GM12878 (cell line): ENCODE measurements at regions not wholly inside any gene's neighbourhood (a gene's known extent, or its start where the extent isn't known, plus 50 kb on each side); places are given as distances from the start of the nearest gene placed in this dataset.

Experiments
- ATAC-seq: fragments of 200-7000 bp; cut with Tn5 transposase; 3 replicates; pipeline ENCODE4 v1.9.1; 2020; ENCODE audit warnings: mild to moderate bottlenecking, moderate library complexity
- BruUV-seq: library from RNA; stranded (reverse); fragments of 400-500 nt; replicated peaks from 2 replicates; lab custom pipeline; 2021; lab: Mats Ljungman, UMichigan
- CTCF ChIA-PET: fragments of 300-600 bp; sonication (Branson Sonifier 250); formaldehyde crosslinking; extraction: SDS; loops from one replicate; lab custom pipeline; 2021; ENCODE audit warnings: inconsistent platforms; lab: Yijun Ruan, JAX
- POLR2A ChIA-PET: fragments of 350-600 bp; formaldehyde crosslinking; extraction: SDS; loops from one replicate; lab custom pipeline; 2021; ENCODE audit warnings: inconsistent platforms; lab: Charles Lee
- RAD21 ChIA-PET: fragments of 300-600 bp; sonication (Branson Sonifier 250); formaldehyde crosslinking; loops from one replicate; lab custom pipeline; 2023; ENCODE audit warnings: antibody characterized with exemption; ENCODE audit not compliant: unreplicated experiment; lab: Charles Lee
- SMC1A ChIA-PET: fragments of 300-600 bp; sonication (Branson Sonifier 250); formaldehyde crosslinking; loops from one replicate; lab custom pipeline; 2023; ENCODE audit not compliant: unreplicated experiment, uncharacterized antibody; lab: Charles Lee
- DNase-seq: peaks from one replicate; pipeline ENCODE4 v3.0.0-alpha.2; 2011; ENCODE audit warnings: low read depth, low spot score
- FAIRE-seq: peaks from 3 replicates; lab custom pipeline; 2011; peaks lifted over from hg19 to GRCh38; lab: Jason Lieb, UNC
- H2AFZ ChIP-seq: 2 replicates; pipeline ENCODE4 v1.6.0; 2011; ENCODE audit warnings: low read depth, low read length, control low read depth; ENCODE audit not compliant: control insufficient read depth
- H3K27ac ChIP-seq: 2 replicates; pipeline ENCODE4 v1.5.1; 2011; ENCODE audit warnings: control low read depth; ENCODE audit not compliant: control insufficient read depth, insufficient read depth
- H3K27me3 ChIP-seq, 2 experiments: replicated peaks in 1 of 2; 2 replicates each; pipeline versions ENCODE4 v1.6.0 to v1.6.1; 2011; ENCODE audit warnings: low read length in 1 of 2; ENCODE audit not compliant: control insufficient read depth in 2 of 2, insufficient read depth in 2 of 2
- H3K36me3 ChIP-seq, 2 experiments: 2 replicates each; pipeline ENCODE4 v1.5.1; 2011; ENCODE audit warnings: low read length in 1 of 2; ENCODE audit not compliant: control insufficient read depth in 2 of 2, insufficient read depth in 2 of 2
- H3K4me1 ChIP-seq: 2 replicates; pipeline ENCODE4 v1.6.1; 2011; ENCODE audit warnings: mild to moderate bottlenecking, low read length, moderate library complexity, mixed read lengths; ENCODE audit not compliant: control insufficient read depth, insufficient read depth
- H3K4me2 ChIP-seq: 2 replicates; pipeline ENCODE4 v1.6.0; 2011; ENCODE audit warnings: control low read depth; ENCODE audit not compliant: control insufficient read depth, insufficient read depth
- H3K4me3 ChIP-seq: fragments of 200-600 bp; sonication (generic); 2 replicates; pipeline ENCODE4 v1.5.1; 2016
- H3K79me2 ChIP-seq: 2 replicates; pipeline ENCODE4 v1.6.0; 2011; ENCODE audit warnings: low read length; ENCODE audit not compliant: control insufficient read depth, insufficient read depth
- H3K9ac ChIP-seq: 2 replicates; pipeline ENCODE4 v1.8.0; 2011; ENCODE audit warnings: low read length, control low read depth, mixed read lengths; ENCODE audit not compliant: control insufficient read depth, insufficient read depth
- H3K9me3 ChIP-seq: replicated peaks from 3 replicates; pipeline ENCODE4 v1.5.1; 2011; ENCODE audit warnings: mild to moderate bottlenecking, low read length; ENCODE audit not compliant: control insufficient read depth, insufficient read depth
- H4K20me1 ChIP-seq: 2 replicates; pipeline ENCODE4 v1.6.0; 2011; ENCODE audit not compliant: control insufficient read depth, insufficient read depth
- EP300 ChIP-seq, 2 experiments: fragments of 150-350 bp in 1 of 2; IDR thresholded peaks; 2 replicates each; pipeline ENCODE4 v1.6.1; 2011 to 2012; ENCODE audit warnings: low read depth in 2 of 2, low read length in 2 of 2, borderline replicate concordance in 1 of 2, improper control_type of control experiment in 1 of 2, inconsistent platforms in 1 of 2; ENCODE audit not compliant: control insufficient read depth in 1 of 2
- EZH2 ChIP-seq: IDR thresholded peaks from 2 replicates; pipeline ENCODE4 v1.6.1; 2012; ENCODE audit warnings: low read depth, mild to moderate bottlenecking, control low read depth, inconsistent platforms, low read length, borderline replicate concordance; ENCODE audit not compliant: control insufficient read depth
- HDGF ChIP-seq: fragments of 450-650 bp; IDR thresholded peaks from 2 replicates; pipeline ENCODE4 v1.6.1; 2016; ENCODE audit warnings: antibody characterized with exemption
- HSF1 ChIP-seq: fragments of 150-350 bp; IDR thresholded peaks from 2 replicates; pipeline ENCODE4 v1.6.1; 2014; ENCODE audit warnings: mild to moderate bottlenecking, low read depth, low read length
- IKZF2 ChIP-seq, 2 experiments: fragments of 450-650 bp; IDR thresholded peaks; 2 replicates each; pipeline ENCODE4 v1.6.1; 2017; ENCODE audit warnings: mild to moderate bottlenecking in 2 of 2, moderate library complexity in 2 of 2
- JUND ChIP-seq: IDR thresholded peaks from 2 replicates; pipeline ENCODE4 v1.6.1; 2012; ENCODE audit warnings: low read depth, mild to moderate bottlenecking, low read length, improper control_type of control experiment, moderate library complexity
- NR2C1 ChIP-seq: fragments of 450-650 bp; IDR thresholded peaks from 2 replicates; pipeline ENCODE4 v1.6.1; 2017; ENCODE audit warnings: antibody characterized with exemption, mild to moderate bottlenecking, moderate library complexity
- NR2F1 ChIP-seq: fragments of 450-650 bp; conservative IDR thresholded peaks from 2 replicates; pipeline ENCODE4 v1.6.1; 2017; ENCODE audit warnings: mild to moderate bottlenecking
- PBX3 ChIP-seq: IDR thresholded peaks from 2 replicates; pipeline ENCODE4 v1.6.1; 2011; ENCODE audit warnings: mild to moderate bottlenecking, low read depth, low read length, moderate library complexity; ENCODE audit not compliant: insufficient replicate concordance
- RFX5 ChIP-seq: IDR thresholded peaks from 2 replicates; pipeline ENCODE4 v1.6.1; 2011; ENCODE audit warnings: low read depth, low read length, improper control_type of control experiment
- SIN3A ChIP-seq: IDR thresholded peaks from 2 replicates; pipeline ENCODE4 v1.6.1; 2012; ENCODE audit warnings: low read depth, low read length, improper control_type of control experiment
- SMARCA5 ChIP-seq: fragments of 450-650 bp; IDR thresholded peaks from 2 replicates; pipeline ENCODE4 v1.6.1; 2017; ENCODE audit warnings: mild to moderate bottlenecking
- SP1 ChIP-seq: IDR thresholded peaks from one replicate; pipeline ENCODE4 v1.6.1; 2011; ENCODE audit warnings: low read depth, low read length
- SUZ12 ChIP-seq: fragments of 200-600 bp; sonication (generic); IDR thresholded peaks from one replicate; pipeline ENCODE4 v1.6.1; 2018; ENCODE audit warnings: antibody characterized with exemption, mild to moderate bottlenecking; ENCODE audit not compliant: unreplicated experiment
- YY1 ChIP-seq: IDR thresholded peaks from 2 replicates; pipeline ENCODE4 v1.6.1; 2011; ENCODE audit warnings: low read depth, mild to moderate bottlenecking, low read length
- ZNF687 ChIP-seq: fragments of 450-650 bp; IDR thresholded peaks from 2 replicates; pipeline ENCODE4 v1.6.1; 2017; ENCODE audit warnings: mild to moderate bottlenecking, moderate library complexity
- WGBS: methylation state at CpG from one replicate; pipeline ENCODE4 v1.1.6; 2016; ENCODE audit warnings: low lambda C conversion rate; ENCODE audit not compliant: insufficient replicate concordance, insufficient coverage; ENCODE audit errors: missing lambda C conversion rate; 5-methylcytosine and 5-hydroxymethylcytosine counted together
- in situ Hi-C: fragments of 300-500 bp; cut with MboI; formaldehyde crosslinking; loops from 9 replicates; pipeline ENCODE4 v1.14.3; 2018; ENCODE audit warnings: mixed read lengths
- intact Hi-C: fragments of 100-400 bp; cut with micrococcal nuclease; formaldehyde crosslinking; loops from one replicate; pipeline ENCODE4 v1.14.2; 2022; ENCODE audit not compliant: unreplicated experiment

- FAIRE-seq: no peak
- POLR2A ChIA-PET: interaction anchor here (0.9 to 1.7 kb wide), 3 partner anchors 8 to 73 kb away, joined by 3 to 7 read pairs (median 4); no protein-coding TSS in a partner anchor
- H3K27ac ChIP-seq: no peak overlapping the region; the same call in 1 of the 2 replicates
- no peaks in the 10 kb centered on the region for H3K27me3 ChIP-seq
- no peaks in the 10 kb centered on the region for H3K79me2 ChIP-seq
- DNase-seq: no peak
- SMC1A ChIA-PET: interaction anchor here (0.8 to 2.8 kb wide), 8 partner anchors 8 to 102 kb away, joined by 3 to 10 read pairs (median 6); partner anchors contain the start of gene MPEG1
- no peak overlapping the region for H3K4me3 ChIP-seq
- no peak for ATAC-seq
- TF ChIP-seq SIN3A (no peak), SMARCA5 (no peak), RFX5 (no peak), SUZ12 (no peak), IKZF2 (IDR thresholded peaks at IDR 0.05) (no peak), SP1 (no peak), ZNF687 (no peak), EP300 (IDR thresholded peaks at IDR 0.05; ENCODE audit: borderline replicate concordance in 1 of 2, control insufficient read depth in 1 of 2, low read depth in 2 of 2, low read length in 2 of 2) (no peak), JUND (no peak), YY1 (no peak), NR2F1 (no peak), NR2C1 (no peak), EZH2 (no peak), HSF1 (no peak), HDGF (no peak), PBX3 (no peak)
- CTCF ChIA-PET: interaction anchor here (0.7 to 3.1 kb wide), 9 partner anchors 11 to 136 kb away, joined by 3 to 24 read pairs (median 4); partner anchors contain the start of genes DTX4 and MPEG1
- H3K4me1 ChIP-seq: peaks cover 50% of the 10 kb centered on the region
- no peaks in the 10 kb centered on the region for H3K9me3 ChIP-seq
- no TSS peak for BruUV-seq
- 68% methylated on average over 4 of the region's 4 CpGs for WGBS
- H3K4me2 ChIP-seq: no peak overlapping the region
- no peaks in the 10 kb centered on the region for H3K36me3 ChIP-seq
- no peak overlapping the region for H3K9ac ChIP-seq
- RAD21 ChIA-PET: interaction anchor here (1.1 kb wide), 2 partner anchors 8 to 12 kb away, joined by 3 to 4 read pairs; no protein-coding TSS in a partner anchor
- in situ Hi-C loops (no loop called here), intact Hi-C loops (loop anchor here (5.0 kb wide), 1 partner anchor 695 kb away; the partner anchor contains the start of genes LPXN and ZFP91)
- no peaks in the 10 kb centered on the region for H4K20me1 ChIP-seq
- no peak overlapping the region for H2AFZ ChIP-seq
These were observed 59.1 kb upstream of the MPEG1 start for GRCh38 chr11:59271811-59272327.
